ENCODE measurements at regions not wholly inside any gene's neighbourhood (a gene's known extent, or its start where the extent isn't known, plus 50 kb on each side); places are given as distances from the start of the nearest gene placed in this dataset.

DNA sequence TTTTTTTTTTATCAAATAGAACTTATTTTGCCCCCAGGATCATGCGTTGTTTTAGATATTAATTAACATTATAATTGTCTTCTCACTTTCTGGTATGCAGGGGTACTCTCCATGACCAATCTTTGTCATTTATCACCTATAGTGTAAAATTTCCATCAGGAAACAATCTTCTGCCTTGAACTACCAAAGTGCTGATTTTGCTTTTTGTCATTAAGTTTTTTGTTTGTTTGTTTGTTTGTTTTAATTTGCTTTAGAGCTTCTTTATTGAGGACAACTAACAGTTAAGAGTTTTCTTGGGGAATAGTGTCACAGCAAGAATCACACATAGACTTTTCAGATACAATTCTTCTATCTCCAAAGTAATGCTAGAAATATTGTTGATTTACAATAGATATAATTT lies 171.2 kb upstream of the PRPS1L1 start:
- Histone ChIP-seq H4K8ac (ENCODE audit: low read depth in 2 of 2, low read length in 2 of 2) (no peak overlapping the region), H3K18ac (ENCODE audit: low read depth, low read length) (no peak overlapping the region), H3K27ac (ENCODE audit: insufficient read depth, low read length) (no peak overlapping the region), H2BK20ac (ENCODE audit: low read depth, low read length) (no peak overlapping the region), H3K79me1 (ENCODE audit: low read depth in 1 of 2, low read length in 2 of 2) (no peaks in the 10 kb centered on the region), H2BK15ac (ENCODE audit: low read depth, low read length) (no peak overlapping the region), H3K27me3 (ENCODE audit: control insufficient read depth, insufficient read depth, low read length) (no peaks in the 10 kb centered on the region), H3K4me3 (ENCODE audit: insufficient read depth, low read depth, low read length) (no peak overlapping the region), H3K36me3 (ENCODE audit: control insufficient read depth, insufficient read depth, low read length) (no peaks in the 10 kb centered on the region), H3K4me2 (ENCODE audit: low read depth, low read length) (no peak overlapping the region), H4K5ac (ENCODE audit: low read depth, low read length) (no peak overlapping the region), H2AFZ (replicated peaks; ENCODE audit: low read length, poor library complexity) (no peak overlapping the region), H3K4ac (ENCODE audit: low read depth, low read length) (no peak overlapping the region), H2BK5ac (ENCODE audit: low read depth, low read length, poor library complexity, severe bottlenecking) (no peak overlapping the region), H3K9me3 (ENCODE audit: control insufficient read depth, insufficient read depth, low read length) (no peaks in the 10 kb centered on the region), H3K56ac (ENCODE audit: extremely low read depth, insufficient read depth, low read length) (no peak overlapping the region), H4K91ac (ENCODE audit: insufficient read depth, low read depth, low read length) (no peak overlapping the region), H2BK120ac (ENCODE audit: low read depth, low read length) (no peak overlapping the region), H2AK5ac (ENCODE audit: low read depth, low read length) (no peak overlapping the region), H3K14ac (replicated peaks; ENCODE audit: low read depth, low read length) (no peak overlapping the region), H3K9me1 (ENCODE audit: insufficient read depth, low read length) (no peaks in the 10 kb centered on the region), H4K20me1 (ENCODE audit: insufficient read depth, low read length) (no peaks in the 10 kb centered on the region), H3K9ac (ENCODE audit: low read depth, low read length) (no peak overlapping the region), H2AK9ac (replicated peaks; ENCODE audit: low read depth, low read length, poor library complexity) (no peak overlapping the region), H3K4me1 (ENCODE audit: control insufficient read depth, insufficient read depth, low read length) (no peaks in the 10 kb centered on the region), H3K23ac (ENCODE audit: low read depth, low read length) (no peak overlapping the region)
- dilution Hi-C loops (cut with HindIII; ENCODE audit: low sequenced_read_pairs, unreplicated experiment), result no loop called here
- ChIA-PET CTCF (no interaction called here), POLR2A (ENCODE audit: unreplicated experiment) (no interaction called here)
- peak; percentile 48 for TF ChIP-seq MAFK (IDR thresholded peaks at IDR 0.05; ENCODE audit: low read depth, low read length)
- TF ChIP-seq, protein P1, sequence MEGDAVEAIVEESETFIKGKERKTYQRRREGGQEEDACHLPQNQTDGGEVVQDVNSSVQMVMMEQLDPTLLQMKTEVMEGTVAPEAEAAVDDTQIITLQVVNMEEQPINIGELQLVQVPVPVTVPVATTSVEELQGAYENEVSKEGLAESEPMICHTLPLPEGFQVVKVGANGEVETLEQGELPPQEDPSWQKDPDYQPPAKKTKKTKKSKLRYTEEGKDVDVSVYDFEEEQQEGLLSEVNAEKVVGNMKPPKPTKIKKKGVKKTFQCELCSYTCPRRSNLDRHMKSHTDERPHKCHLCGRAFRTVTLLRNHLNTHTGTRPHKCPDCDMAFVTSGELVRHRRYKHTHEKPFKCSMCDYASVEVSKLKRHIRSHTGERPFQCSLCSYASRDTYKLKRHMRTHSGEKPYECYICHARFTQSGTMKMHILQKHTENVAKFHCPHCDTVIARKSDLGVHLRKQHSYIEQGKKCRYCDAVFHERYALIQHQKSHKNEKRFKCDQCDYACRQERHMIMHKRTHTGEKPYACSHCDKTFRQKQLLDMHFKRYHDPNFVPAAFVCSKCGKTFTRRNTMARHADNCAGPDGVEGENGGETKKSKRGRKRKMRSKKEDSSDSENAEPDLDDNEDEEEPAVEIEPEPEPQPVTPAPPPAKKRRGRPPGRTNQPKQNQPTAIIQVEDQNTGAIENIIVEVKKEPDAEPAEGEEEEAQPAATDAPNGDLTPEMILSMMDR (conservative IDR thresholded peaks at IDR 0.05; ENCODE audit: low read depth, low read length), result no peak
- no peak for TF ChIP-seq CEBPB (IDR thresholded peaks at IDR 0.05; ENCODE audit: low read depth, low read length)
- TF ChIP-seq, protein P2, sequence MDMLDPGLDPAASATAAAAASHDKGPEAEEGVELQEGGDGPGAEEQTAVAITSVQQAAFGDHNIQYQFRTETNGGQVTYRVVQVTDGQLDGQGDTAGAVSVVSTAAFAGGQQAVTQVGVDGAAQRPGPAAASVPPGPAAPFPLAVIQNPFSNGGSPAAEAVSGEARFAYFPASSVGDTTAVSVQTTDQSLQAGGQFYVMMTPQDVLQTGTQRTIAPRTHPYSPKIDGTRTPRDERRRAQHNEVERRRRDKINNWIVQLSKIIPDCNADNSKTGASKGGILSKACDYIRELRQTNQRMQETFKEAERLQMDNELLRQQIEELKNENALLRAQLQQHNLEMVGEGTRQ (IDR thresholded peaks at IDR 0.05; ENCODE audit: low read depth, low read length), result no peak
- TF ChIP-seq MAZ (IDR thresholded peaks at IDR 0.05; ENCODE audit: borderline replicate concordance, low read depth, low read length), result no peak
- TF ChIP-seq FOS (IDR thresholded peaks at IDR 0.05; ENCODE audit: low read depth, low read length), result no peak
- no peak for TF ChIP-seq POLR2A (IDR thresholded peaks at IDR 0.05; ENCODE audit: low read depth, low read length)
- no peak for TF ChIP-seq MXI1 (IDR thresholded peaks at IDR 0.05; ENCODE audit: borderline replicate concordance, low read depth, low read length)
- no peak for ATAC-seq (ENCODE audit: low read depth)
- BruUV-seq (replicated peaks), result no TSS peak
- in situ Hi-C loops (cut with MboI; ENCODE audit: low sequenced_read_pairs), result no loop called here
- intact Hi-C loops (cut with micrococcal nuclease), result no loop called here
- DNase-seq, result no peak
- no CpG with 5 or more reads among the region's 1 CpG for WGBS, 2 experiments (ENCODE audit: extremely low coverage in 2 of 2, insufficient read length in 1 of 2)

Measured in IMR-90 (cell line).